Colonic mucosa (tissue), 4 donors: ENCODE measurements at regions not wholly inside any gene's neighbourhood (a gene's known extent, or its start where the extent isn't known, plus 50 kb on each side); places are given as distances from the start of the nearest gene placed in this dataset.

ENCODE experiments used
- DNase-seq: peaks from one replicate; pipeline ENCODE4 v3.0.0-alpha.2; 2020
- H3K27ac ChIP-seq: fragments of 200-600 bp; one replicate; pipeline ENCODE4 v1.8.0; 2021
- H3K27me3 ChIP-seq: fragments of 200-600 bp; one replicate; pipeline ENCODE4 v1.8.0; 2021
- H3K36me3 ChIP-seq: fragments of 200-600 bp; one replicate; pipeline ENCODE4 v1.8.0; 2021
- H3K4me1 ChIP-seq: fragments of 200-600 bp; one replicate; pipeline ENCODE4 v1.8.0; 2021; ENCODE audit warnings: mild to moderate bottlenecking
- H3K4me3 ChIP-seq: fragments of 200-600 bp; one replicate; pipeline ENCODE4 v1.8.0; 2021
- H3K9ac ChIP-seq, 2 donors: one replicate each; pipeline ENCODE4 v1.7.0; 2013; ENCODE audit warnings: control low read depth in 2 of 2, low read depth in 2 of 2, low read length in 2 of 2
- H3K9me3 ChIP-seq: fragments of 200-600 bp; one replicate; pipeline ENCODE4 v1.8.0; 2021
- intact Hi-C: fragments of 100-400 bp; cut with DNase I; formaldehyde crosslinking; loops from one replicate; pipeline ENCODE4 v1.14.1; 2022
- TF ChIP-seq, protein P1 (sequence below): fragments of 200-600 bp; IDR thresholded peaks from one replicate; pipeline ENCODE4 v1.8.0; 2022; ENCODE audit warnings: antibody characterized with exemption, mild to moderate bottlenecking
- donor health status: healthy.
- donor health status: DM: no; HTN: no; CAD: no.
- donor health status: DM: no; HTN: no; CAD: no.

DNA sequence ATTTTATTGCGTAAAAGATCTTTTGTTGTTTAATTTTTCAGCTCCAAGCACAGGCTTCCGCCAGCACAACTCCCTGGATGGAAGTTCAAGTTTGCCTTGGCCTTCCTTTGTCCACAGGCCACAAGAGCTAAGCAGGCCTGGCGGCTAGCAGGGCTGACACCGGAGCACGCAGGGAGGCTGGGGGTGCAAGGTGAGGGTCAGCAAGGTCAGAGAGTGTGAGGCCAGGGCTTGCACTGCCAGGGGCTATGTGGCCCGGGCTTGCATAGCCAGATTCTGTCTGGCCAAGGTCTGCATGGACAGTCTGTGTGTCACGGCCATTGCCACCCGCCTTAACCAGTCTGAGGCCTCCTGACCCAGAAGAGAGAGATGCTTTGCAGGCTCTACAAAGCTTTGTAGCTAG is 123.9 kb downstream of the BCOR start:
- Histone ChIP-seq H3K4me3 (no peak overlapping the region), H3K27me3 (no peaks in the 10 kb centered on the region), H3K4me1 (no peaks in the 10 kb centered on the region), H3K27ac (no peak overlapping the region), H3K36me3 (no peaks in the 10 kb centered on the region), H3K9me3 (no peaks in the 10 kb centered on the region), H3K9ac (no peak overlapping the region)
- intact Hi-C loops: no loop called here
- DNase-seq: no peak
- TF ChIP-seq, protein P1, sequence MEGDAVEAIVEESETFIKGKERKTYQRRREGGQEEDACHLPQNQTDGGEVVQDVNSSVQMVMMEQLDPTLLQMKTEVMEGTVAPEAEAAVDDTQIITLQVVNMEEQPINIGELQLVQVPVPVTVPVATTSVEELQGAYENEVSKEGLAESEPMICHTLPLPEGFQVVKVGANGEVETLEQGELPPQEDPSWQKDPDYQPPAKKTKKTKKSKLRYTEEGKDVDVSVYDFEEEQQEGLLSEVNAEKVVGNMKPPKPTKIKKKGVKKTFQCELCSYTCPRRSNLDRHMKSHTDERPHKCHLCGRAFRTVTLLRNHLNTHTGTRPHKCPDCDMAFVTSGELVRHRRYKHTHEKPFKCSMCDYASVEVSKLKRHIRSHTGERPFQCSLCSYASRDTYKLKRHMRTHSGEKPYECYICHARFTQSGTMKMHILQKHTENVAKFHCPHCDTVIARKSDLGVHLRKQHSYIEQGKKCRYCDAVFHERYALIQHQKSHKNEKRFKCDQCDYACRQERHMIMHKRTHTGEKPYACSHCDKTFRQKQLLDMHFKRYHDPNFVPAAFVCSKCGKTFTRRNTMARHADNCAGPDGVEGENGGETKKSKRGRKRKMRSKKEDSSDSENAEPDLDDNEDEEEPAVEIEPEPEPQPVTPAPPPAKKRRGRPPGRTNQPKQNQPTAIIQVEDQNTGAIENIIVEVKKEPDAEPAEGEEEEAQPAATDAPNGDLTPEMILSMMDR: no peak

DNA sequence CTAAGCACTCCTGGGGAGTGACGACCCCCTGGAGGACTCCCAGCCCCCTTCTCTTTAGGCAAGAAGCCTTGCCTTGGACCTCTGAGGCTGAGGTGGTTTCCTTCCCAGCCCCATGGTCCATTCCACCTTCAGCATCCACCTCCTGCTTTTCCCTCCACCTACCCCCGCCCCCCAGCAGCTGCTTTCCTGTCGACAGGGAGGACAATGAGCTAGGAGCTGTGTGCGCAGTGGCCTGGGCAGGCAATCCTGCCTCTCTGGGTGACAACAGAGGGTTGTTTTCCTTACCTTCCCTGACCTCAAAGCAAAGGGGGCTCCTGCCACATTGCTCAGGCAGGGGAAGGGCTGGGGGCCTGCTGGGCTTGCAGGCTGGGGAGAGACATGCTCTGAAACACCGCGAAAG is 123.5 kb downstream of the BCOR start:
- Histone ChIP-seq H3K9ac (no peak overlapping the region), H3K9me3 (no peaks in the 10 kb centered on the region), H3K27ac (no peak overlapping the region), H3K4me3 (no peak overlapping the region), H3K27me3 (no peaks in the 10 kb centered on the region), H3K4me1 (no peaks in the 10 kb centered on the region), H3K36me3 (no peaks in the 10 kb centered on the region)
- no peak for DNase-seq
- intact Hi-C loops: no loop called here
- TF ChIP-seq, protein P1: no peak

DNA sequence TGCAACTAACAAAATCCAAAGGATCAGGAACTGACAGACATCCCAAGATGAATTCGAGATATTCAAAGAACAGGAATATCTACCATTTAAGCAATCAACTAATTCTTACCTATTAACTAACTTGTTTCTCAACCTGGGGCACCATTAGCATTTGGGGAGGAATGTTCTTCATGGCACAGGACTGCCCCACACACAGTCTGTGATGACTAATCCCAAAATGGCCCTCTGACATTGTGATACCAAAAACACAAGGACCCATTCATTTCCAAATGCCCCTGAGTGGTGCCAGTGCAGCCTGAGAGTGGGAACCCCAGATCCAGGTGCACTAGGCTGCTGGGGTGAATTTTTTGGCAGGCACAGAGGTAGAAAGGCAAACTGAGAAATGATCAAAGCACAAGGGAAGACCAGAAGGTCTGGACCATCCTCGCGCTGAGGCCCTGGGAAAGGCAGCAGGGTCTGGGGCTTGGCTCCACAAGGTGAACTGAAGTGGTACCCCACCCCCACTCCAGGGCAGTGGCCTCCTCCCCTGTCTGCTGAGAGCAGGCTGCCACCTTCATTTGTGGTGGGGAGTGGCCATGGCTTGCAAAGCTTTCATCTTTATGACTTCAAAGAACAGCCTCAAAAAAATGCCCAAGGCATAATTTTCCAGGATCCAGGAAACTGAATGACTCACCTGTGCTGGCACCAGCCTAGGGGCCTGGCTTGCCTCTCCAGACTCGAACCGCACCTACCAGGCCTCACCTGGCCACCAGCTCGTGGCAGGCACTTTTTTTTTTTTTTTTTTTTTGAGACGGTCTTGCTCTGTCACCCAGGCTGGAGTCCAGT is 122.4 kb downstream of the BCOR start:
- DNase-seq: peak; percentile 71
- no peaks in the 10 kb centered on the region for H3K36me3 ChIP-seq
- TF ChIP-seq, protein P1: no peak
- no peaks in the 10 kb centered on the region for H3K4me1 ChIP-seq
- no peak overlapping the region for H3K4me3 ChIP-seq
- H3K9ac ChIP-seq: no peak overlapping the region
- H3K9me3 ChIP-seq: no peaks in the 10 kb centered on the region
- H3K27ac ChIP-seq: peak overlapping the region; percentile 36
- H3K27me3 ChIP-seq: no peaks in the 10 kb centered on the region
- intact Hi-C loops: no loop called here

DNA sequence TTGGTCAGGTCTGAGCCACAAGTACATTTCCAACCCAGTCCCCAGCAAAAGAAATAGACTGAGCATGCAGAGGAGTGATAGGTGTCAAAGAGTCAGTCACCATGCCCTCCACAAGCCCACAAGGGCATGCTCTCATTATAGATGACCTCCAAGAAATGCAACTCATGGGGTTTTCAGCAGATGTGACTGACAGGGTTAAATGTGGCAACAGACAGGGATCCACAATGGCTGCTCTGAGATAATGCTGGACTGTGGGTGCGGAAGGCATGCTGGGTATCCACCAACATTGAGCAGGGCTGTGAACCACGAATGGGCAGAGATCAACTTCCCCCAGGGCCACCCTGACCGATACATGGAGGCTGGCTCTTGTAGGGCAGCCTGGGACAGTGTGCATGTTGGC is 115.8 kb downstream of the BCOR start:
- Histone ChIP-seq H3K36me3 (no peaks in the 10 kb centered on the region), H3K4me3 (no peak overlapping the region), H3K9ac (no peak overlapping the region), H3K9me3 (no peaks in the 10 kb centered on the region), H3K4me1 (no peaks in the 10 kb centered on the region), H3K27me3 (no peaks in the 10 kb centered on the region), H3K27ac (no peak overlapping the region)
- no peak for DNase-seq
- intact Hi-C loops: no loop called here
- TF ChIP-seq, protein P1: no peak

DNA sequence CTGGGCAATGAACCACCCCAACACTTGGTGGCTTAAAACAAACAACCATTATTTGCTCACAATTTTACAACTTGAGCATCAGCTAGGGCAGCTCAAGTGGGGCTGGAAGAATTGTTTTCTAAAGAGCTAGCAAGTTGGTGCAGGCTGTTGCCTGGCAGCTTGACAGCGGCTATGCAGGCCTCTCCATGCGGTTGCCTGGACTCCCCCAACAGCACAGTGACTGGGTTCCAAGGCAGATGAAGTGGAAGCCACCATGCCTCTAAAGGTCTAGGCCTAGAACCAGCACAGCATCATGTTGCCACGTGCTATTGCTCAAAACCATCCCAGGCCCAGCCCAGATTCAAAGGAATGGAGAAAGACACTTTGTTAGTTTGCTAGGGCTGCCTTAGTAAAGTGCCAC is 114.8 kb downstream of the BCOR start:
- TF ChIP-seq, protein P1: no peak
- Histone ChIP-seq H3K4me1 (no peaks in the 10 kb centered on the region), H3K9me3 (no peaks in the 10 kb centered on the region), H3K36me3 (no peaks in the 10 kb centered on the region), H3K9ac (no peak overlapping the region), H3K4me3 (no peak overlapping the region), H3K27ac (no peak overlapping the region), H3K27me3 (no peaks in the 10 kb centered on the region)
- DNase-seq: no peak
- intact Hi-C loops: no loop called here
